Tibial nerve (tissue), 4 donors: ENCODE measurements at regions not wholly inside any gene's neighbourhood (a gene's known extent, or its start where the extent isn't known, plus 50 kb on each side); places are given as distances from the start of the nearest gene placed in this dataset.
"Not testable (repeated sequence)": the region's sequence is repeated elsewhere in the genome, so short reads cannot be mapped to it uniquely, and the experiment has no call there.

ENCODE experiments used
- DNase-seq, 2 donors: peaks; one replicate each; pipeline ENCODE4 v3.0.0-alpha.2; 2019; ENCODE audit warnings: low spot score in 2 of 2
- H3K27ac ChIP-seq, 4 donors: fragments of 200-600 bp; sonication (generic) in 3 of 4; one replicate each; pipeline ENCODE4 v1.5.1; 2017 to 2019; ENCODE audit warnings: mild to moderate bottlenecking in 1 of 4
- H3K27me3 ChIP-seq, 2 donors: fragments of 200-600 bp; sonication (generic) in 1 of 2; one replicate each; pipeline versions ENCODE4 v1.5.1 to v1.6.0; 2017 to 2019
- H3K36me3 ChIP-seq, 3 donors: fragments of 200-600 bp; sonication (generic); one replicate each; pipeline ENCODE4 v1.5.1; 2018 to 2019
- H3K4me1 ChIP-seq, 4 donors: fragments of 200-600 bp; sonication (generic) in 3 of 4; one replicate each; pipeline ENCODE4 v1.5.1; 2017 to 2019
- H3K4me3 ChIP-seq, 4 donors: fragments of 200-600 bp; sonication (generic) in 3 of 4; one replicate each; pipeline ENCODE4 v1.5.1; 2017 to 2019; ENCODE audit warnings: mild to moderate bottlenecking in 1 of 4, moderate library complexity in 1 of 4
- H3K9me3 ChIP-seq, 4 donors: fragments of 200-600 bp; sonication (generic) in 3 of 4; one replicate each; pipeline ENCODE4 v1.5.1; 2017 to 2019
- CTCF ChIP-seq, 5 experiments: fragments of 200-600 bp in 3 of 5; fragments of 450-650 bp in 2 of 5; sonication (generic) in 3 of 5; IDR thresholded peaks; one replicate each; pipeline ENCODE4 v1.5.1; 2016 to 2019; ENCODE audit warnings: antibody characterized with exemption in 5 of 5, mild to moderate bottlenecking in 3 of 5, moderate library complexity in 2 of 5
- EP300 ChIP-seq, 2 donors: sonication (generic); formaldehyde crosslinking; IDR thresholded peaks; one replicate each; pipeline ENCODE4 v1.6.1; 2017; ENCODE audit warnings: antibody characterized with exemption in 2 of 2, mild to moderate bottlenecking in 1 of 2
- POLR2A ChIP-seq, 2 donors: fragments of 450-650 bp; IDR thresholded peaks; one replicate each; pipeline ENCODE4 v1.6.1; 2017; ENCODE audit warnings: antibody characterized with exemption in 2 of 2, mild to moderate bottlenecking in 2 of 2, moderate library complexity in 2 of 2
- WGBS, 2 donors: methylation state at CpG; one replicate each; pipeline ENCODE4 v1.1.5; 2018; 5-methylcytosine and 5-hydroxymethylcytosine counted together

- DNase-seq, result no peak
Measured at GRCh38 chr9:40927851-40928802, 200.4 kb downstream of the FOXD4L6 start.

GRCh38 chr9:40927260-40927631, 201.2 kb downstream of the FOXD4L6 start:
- no peak overlapping the region for H3K27ac ChIP-seq
- WGBS, 2 donors, result 70 to 74% methylated on average over 4 of the region's 4 CpGs
- H3K4me3 ChIP-seq, result no peak overlapping the region
- no peaks in the 10 kb centered on the region for H3K4me1 ChIP-seq
- H3K27me3 ChIP-seq, result no peaks in the 10 kb centered on the region
- no peaks in the 10 kb centered on the region for H3K36me3 ChIP-seq
- TF ChIP-seq POLR2A (IDR thresholded peaks at IDR 0.05) (no peak), CTCF (IDR thresholded peaks at IDR 0.05) (no peak), EP300 (IDR thresholded peaks at IDR 0.05) (no peak)
- H3K9me3 ChIP-seq, result peaks cover 5 to 95% (median 39%) of the 10 kb centered on the region in 4 donors
- no peak for DNase-seq

More at GRCh38 chr9:40927851-40928802, 200.4 kb downstream of the FOXD4L6 start:
- H3K27ac ChIP-seq, result no peak overlapping the region
- H3K9me3 ChIP-seq, result peaks cover 5 to 93% (median 39%) of the 10 kb centered on the region in 4 donors
- H3K36me3 ChIP-seq, result no peaks in the 10 kb centered on the region
- WGBS, 2 donors, result 69 to 74% methylated on average over 11 of the region's 11 CpGs
- H3K4me1 ChIP-seq, result no peaks in the 10 kb centered on the region
- TF ChIP-seq CTCF (IDR thresholded peaks at IDR 0.05) (no peak), POLR2A (IDR thresholded peaks at IDR 0.05) (no peak), EP300 (IDR thresholded peaks at IDR 0.05) (no peak)
- H3K27me3 ChIP-seq, result no peaks in the 10 kb centered on the region
- H3K4me3 ChIP-seq, result no peak overlapping the region

GRCh38 chr9:40926404-40927259, 201.8 kb downstream of the FOXD4L6 start:
- 66 to 67% methylated on average over 8 of the region's 8 CpGs for WGBS, 2 donors
- no peak overlapping the region for H3K27ac ChIP-seq
- no peaks in the 10 kb centered on the region for H3K36me3 ChIP-seq
- no peak for DNase-seq
- no peak overlapping the region for H3K4me3 ChIP-seq
- peaks cover 5 to 98% (median 40%) of the 10 kb centered on the region in 4 donors for H3K9me3 ChIP-seq
- no peaks in the 10 kb centered on the region for H3K27me3 ChIP-seq
- TF ChIP-seq POLR2A (IDR thresholded peaks at IDR 0.05) (no peak), EP300 (IDR thresholded peaks at IDR 0.05) (no peak), CTCF (IDR thresholded peaks at IDR 0.05) (no peak)
- no peaks in the 10 kb centered on the region for H3K4me1 ChIP-seq

- TF ChIP-seq EP300 (IDR thresholded peaks at IDR 0.05) (no peak), POLR2A (IDR thresholded peaks at IDR 0.05) (no peak), CTCF (IDR thresholded peaks at IDR 0.05) (no peak)
- Histone ChIP-seq H3K27me3 (no peaks in the 10 kb centered on the region), H3K27ac (no peak overlapping the region), H3K9me3 (peaks cover 5 to 97% (median 36%) of the 10 kb centered on the region in 4 donors), H3K36me3 (no peaks in the 10 kb centered on the region), H3K4me3 (no peak overlapping the region), H3K4me1 (no peaks in the 10 kb centered on the region)
- WGBS, 2 donors, result 71 to 84% methylated on average over 8 of the region's 8 CpGs
- no peak for DNase-seq
Measured at GRCh38 chr9:40925149-40925548, 203.3 kb downstream of the FOXD4L6 start.

GRCh38 chr9:40916399-40916783, 212.1 kb downstream of the FOXD4L6 start:
- not testable (repeated sequence) for DNase-seq, H3K4me1 ChIP-seq, H3K27me3 ChIP-seq, H3K27ac ChIP-seq, H3K4me3 ChIP-seq
- Histone ChIP-seq H3K9me3 (peaks cover 3 to 90% (median 40%) of the 10 kb centered on the region in 4 donors), H3K36me3 (peaks cover 0 to 18% (median 0%) of the 10 kb centered on the region in 3 donors)
- 71 to 78% methylated on average over 5 of the region's 5 CpGs for WGBS, 2 donors

GRCh38 chr9:40915660-40916398, 212.7 kb downstream of the FOXD4L6 start:
- H3K27me3 ChIP-seq, DNase-seq, H3K4me1 ChIP-seq, H3K27ac ChIP-seq, H3K4me3 ChIP-seq: not testable (repeated sequence)
- H3K9me3 ChIP-seq, result peaks cover 3 to 91% (median 42%) of the 10 kb centered on the region in 4 donors
- WGBS, 2 donors, result 78 to 79% methylated on average over 13 of the region's 13 CpGs
- peaks cover 0 to 18% (median 0%) of the 10 kb centered on the region in 3 donors for H3K36me3 ChIP-seq
